GM12892 (cell line): ENCODE measurements at regions not wholly inside any gene's neighbourhood (a gene's known extent, or its start where the extent isn't known, plus 50 kb on each side); places are given as distances from the start of the nearest gene placed in this dataset.

Source experiments
- POLR2A ChIP-seq: IDR thresholded peaks from 2 replicates; pipeline ENCODE4 v1.6.1; 2011; ENCODE audit warnings: low read depth, low read length, control low read depth
- POLR2AphosphoS5 ChIP-seq: IDR thresholded peaks from 2 replicates; pipeline ENCODE4 v1.6.1; 2011; ENCODE audit warnings: low read depth, low read length, control low read depth

GRCh38 chr2:83251321-83251872 is 1207.7 kb downstream of the SUCLG1 start:
- no peak for TF ChIP-seq POLR2A
- no peak for TF ChIP-seq POLR2AphosphoS5
